Right hindlimb (tissue), 1 donor: ENCODE measurements at regions not wholly inside any gene's neighbourhood (a gene's known extent, or its start where the extent isn't known, plus 50 kb on each side); places are given as distances from the start of the nearest gene placed in this dataset.
A peak's percentile ranks its signal among the peaks of the same experiment; 100 is the strongest.

Experiments
- DNase-seq: peaks from one replicate; pipeline ENCODE4 v3.0.0-alpha.2; 2018

GRCh38 chr4:41318839-41319530 is 62.3 kb downstream of the UCHL1 start:
- DNase-seq = no peak

- DNase-seq = no peak
Measured at GRCh38 chr4:41319553-41319952, 62.8 kb downstream of the UCHL1 start.

DNA sequence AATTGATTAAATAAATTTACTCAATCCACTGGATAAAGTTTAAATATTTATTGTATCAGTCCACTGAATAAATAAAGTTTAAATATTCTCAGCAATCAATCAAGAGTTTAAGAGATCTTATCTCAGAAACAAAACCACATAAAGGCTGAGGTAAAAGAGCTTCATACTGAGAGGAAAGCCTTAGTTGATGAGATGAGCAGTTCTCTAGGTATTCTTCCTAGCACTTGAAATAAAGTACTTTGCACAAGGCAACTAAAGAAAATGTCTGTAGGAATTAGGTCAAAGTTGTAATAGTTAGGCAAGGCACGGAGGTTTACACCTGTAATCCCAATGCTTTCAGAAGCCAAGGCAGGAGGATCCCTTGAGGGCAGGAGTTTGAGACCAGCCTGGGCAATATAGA is 63.5 kb downstream of the UCHL1 start:
- no peak for DNase-seq

DNA sequence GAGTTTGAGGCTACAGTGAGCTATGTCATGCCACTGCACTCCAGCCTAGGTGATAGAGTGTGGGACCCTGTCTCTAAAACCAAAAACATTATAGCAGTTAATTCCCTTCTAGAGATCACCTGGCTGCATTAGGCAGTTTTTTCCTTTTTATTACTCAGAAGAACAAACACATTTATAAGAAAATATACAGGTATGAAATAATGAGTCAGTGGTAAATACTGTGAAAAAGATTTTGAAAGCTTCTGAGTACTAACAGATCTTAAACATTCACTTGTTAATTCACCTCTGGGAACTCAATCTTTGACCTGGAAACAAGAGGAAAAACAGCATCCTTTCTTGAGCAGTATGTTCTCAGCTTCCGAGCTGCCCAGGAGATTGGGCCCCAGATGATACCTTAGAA is 64.1 kb downstream of the UCHL1 start:
- DNase-seq = no peak

DNA sequence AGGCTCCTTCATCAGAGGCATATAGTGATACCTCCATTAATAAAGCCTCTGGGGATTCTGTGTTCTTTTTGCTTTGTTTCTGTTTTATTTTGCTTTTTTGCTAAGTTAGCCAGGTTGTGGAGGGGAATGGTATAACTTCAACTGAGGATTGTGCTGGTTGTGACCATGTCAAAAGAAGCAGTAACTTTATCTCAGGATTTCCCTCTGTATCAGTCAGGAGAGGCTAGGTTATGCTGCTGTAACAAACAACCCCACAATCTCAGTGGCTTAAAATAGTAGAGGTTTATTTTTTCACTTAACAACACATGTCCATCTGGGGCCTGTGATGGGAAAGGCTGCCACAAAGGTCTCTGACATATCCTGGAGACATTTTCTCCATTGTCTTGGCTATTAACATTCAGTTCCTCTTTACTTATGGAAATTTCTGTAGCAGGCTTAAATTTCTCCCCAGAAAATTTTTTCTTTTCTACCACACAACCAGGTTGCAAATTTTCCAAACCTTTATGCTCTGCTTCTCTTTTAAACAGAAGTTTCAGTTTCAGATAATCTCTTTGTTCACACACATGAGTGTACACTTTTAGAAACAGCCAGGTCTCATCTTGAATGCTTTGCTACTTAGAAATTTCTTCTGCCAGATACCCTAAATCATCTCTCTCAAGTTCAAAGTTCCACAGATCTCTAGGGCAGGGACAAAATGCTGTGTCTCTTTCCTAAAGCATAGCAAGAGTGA is 64.7 kb downstream of the UCHL1 start:
- DNase-seq = no peak

DNA sequence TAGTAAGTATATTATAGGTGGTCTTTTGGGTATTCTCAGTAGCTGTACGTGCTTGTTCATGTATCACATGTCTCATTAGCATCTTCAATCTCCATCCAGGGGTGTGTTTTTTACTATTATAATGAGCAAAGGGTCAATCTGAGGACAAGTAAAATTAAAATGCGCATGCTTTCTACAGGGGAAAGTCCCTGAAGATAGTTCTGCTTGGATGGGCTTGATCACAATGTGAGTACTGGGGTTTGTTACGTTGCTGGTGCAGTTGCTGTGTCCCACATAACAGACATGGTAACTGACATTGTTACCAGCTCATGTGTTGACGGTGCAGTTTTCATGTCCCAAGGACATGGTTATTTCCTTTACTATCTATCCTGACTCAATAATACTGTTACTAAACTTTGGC is 65.9 kb downstream of the UCHL1 start:
- no peak for DNase-seq

- no peak for DNase-seq
Measured at GRCh38 chr4:41323179-41323578, 66.5 kb downstream of the UCHL1 start.

DNA sequence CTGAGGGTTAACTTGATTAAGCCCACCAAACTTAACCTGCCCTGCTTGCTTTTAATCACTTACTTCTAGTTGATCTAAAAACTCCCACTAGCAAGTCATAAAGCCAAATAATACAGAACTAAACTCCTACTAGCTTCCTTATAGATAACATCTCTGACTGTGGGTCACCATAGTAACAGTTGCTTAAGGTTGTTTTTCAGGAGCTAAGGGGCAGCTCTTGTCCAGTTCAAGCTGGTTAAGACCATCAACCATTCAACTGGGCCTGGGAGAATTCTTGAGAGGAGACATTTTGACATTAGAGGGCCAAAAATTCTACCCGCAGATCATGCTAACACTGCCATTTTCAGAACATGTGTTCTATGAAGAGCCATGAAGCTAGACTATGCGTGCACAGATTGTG is 67.0 kb downstream of the UCHL1 start:
- no peak for DNase-seq

- DNase-seq = no peak
Measured at GRCh38 chr4:41324861-41325260, 68.1 kb downstream of the UCHL1 start.

DNA sequence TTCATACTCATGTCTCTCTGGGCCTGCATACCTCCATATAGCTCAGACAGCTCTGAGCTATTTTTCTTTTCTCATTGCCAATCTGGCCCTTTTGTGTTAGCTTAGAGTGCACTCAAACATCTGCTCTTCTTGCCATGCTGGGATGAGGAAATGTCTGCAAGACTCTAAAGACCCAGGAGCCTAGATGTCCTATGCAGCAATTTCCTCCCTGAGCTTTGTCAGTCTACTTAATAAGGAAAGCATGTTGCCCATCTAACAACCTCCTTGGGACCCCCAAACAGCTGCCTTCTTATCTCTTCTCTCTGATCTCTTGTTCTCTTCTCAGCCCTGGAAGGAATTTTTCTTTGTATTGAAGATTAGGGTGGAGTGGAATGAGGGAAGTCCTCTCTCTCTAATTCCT is 69.2 kb downstream of the UCHL1 start:
- no peak for DNase-seq

- DNase-seq = no peak
Measured at GRCh38 chr4:41326776-41327175, 70.0 kb downstream of the UCHL1 start.

- DNase-seq = no peak
Measured at GRCh38 chr4:41327770-41328169, 71.0 kb downstream of the UCHL1 start.

GRCh38 chr4:41329361-41329760 is 72.6 kb downstream of the UCHL1 start:
- DNase-seq = no peak

DNA sequence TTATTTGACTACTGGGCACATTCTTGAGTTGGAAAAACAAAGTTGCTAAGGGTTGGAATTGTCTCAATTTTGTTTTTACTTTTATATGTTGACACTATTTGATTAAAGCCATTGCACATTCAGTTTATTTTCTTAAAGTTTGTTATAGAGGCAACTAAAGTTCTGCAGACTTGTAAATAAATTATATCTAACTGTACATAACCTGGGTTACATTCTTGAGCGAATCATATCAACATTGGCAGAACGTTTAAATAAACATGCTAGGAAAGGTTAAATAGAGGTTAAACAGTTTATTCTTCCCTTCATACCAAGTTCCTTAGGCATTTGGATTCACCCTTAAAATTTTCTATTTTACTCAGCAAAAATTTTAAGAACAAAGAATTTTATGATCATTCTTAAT is 74.5 kb downstream of the UCHL1 start:
- no peak for DNase-seq

DNA sequence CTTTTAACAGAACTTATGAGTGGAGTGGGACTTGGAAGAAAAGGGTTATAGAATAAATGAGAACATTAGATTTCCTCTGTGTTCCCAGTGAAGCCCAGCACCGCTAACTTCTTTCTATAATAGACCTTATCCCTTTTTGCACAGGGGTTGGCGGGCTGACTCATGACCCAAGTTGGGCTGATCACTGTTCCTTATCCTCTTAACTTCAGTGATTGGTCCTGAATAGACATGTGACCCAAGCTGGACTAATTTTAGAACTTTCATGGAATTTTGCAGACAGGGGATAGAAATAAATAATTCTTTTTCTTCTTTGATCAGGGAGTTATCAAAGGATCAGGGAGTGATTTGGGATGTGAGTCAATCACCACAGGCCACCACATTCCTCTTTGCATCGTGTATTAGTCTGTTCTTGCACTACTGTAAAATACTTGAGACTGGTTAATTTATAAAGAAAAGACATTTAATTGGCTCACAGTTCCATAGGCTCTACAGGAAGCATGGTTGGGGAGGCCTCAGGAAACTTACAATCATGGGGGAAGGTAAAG is 75.9 kb downstream of the UCHL1 start:
- DNase-seq = no peak

DNA sequence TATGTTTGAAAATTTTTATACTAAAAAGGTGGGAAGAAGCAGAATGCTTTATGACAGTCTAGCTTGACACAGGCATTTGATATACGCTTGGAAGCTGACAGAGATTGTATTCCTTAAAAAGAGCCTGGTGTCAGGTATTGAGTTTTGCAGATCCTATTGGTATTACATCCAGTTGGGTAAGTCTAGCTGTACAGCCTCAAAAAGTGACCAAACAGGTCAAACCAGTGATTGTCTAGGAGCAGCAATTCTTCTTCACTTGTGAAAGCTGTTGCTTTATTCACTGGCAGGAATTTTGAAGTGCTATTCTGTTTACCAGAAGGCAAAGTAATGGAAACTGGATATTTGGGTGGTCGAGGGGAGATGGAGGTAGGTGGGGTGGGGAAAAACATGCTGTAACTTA is 77.5 kb downstream of the UCHL1 start:
- DNase-seq = no peak

GRCh38 chr4:41339812-41340809 is 83.4 kb downstream of the UCHL1 start:
- DNase-seq = peak; percentile 66

GRCh38 chr4:41346306-41347061 is 89.8 kb downstream of the UCHL1 start:
- no peak for DNase-seq

- DNase-seq = no peak
Measured at GRCh38 chr4:41349021-41349420, 92.3 kb downstream of the UCHL1 start.

- no peak for DNase-seq
Measured at GRCh38 chr4:41358647-41359421, 102.1 kb downstream of the UCHL1 start.

GRCh38 chr4:41359422-41359775 is 102.7 kb downstream of the UCHL1 start:
- DNase-seq = no peak

- no peak for DNase-seq
Measured at GRCh38 chr4:41359836-41360213, 103.1 kb downstream of the UCHL1 start.
